D721Med (cell line): ENCODE measurements at regions not wholly inside any gene's neighbourhood (a gene's known extent, or its start where the extent isn't known, plus 50 kb on each side); places are given as distances from the start of the nearest gene placed in this dataset.

ENCODE experiments used
- DNase-seq: peaks from one replicate; pipeline ENCODE4 v3.0.0; 2011; ENCODE audit warnings: low spot score; ENCODE audit not compliant: insufficient read length
- FAIRE-seq: peaks from 2 replicates; lab custom pipeline; 2011; peaks lifted over from hg19 to GRCh38; lab: Jason Lieb, UNC
- TF ChIP-seq, protein P1 (sequence below): IDR thresholded peaks from 2 replicates; pipeline ENCODE4 v1.5.1; 2012; ENCODE audit warnings: mild to moderate bottlenecking, control low read depth; ENCODE audit not compliant: insufficient read depth; ENCODE audit errors: missing control alignments

GRCh38 chr1:218882454-218882853 lies 291.2 kb upstream of the LYPLAL1 start:
- DNase-seq = no peak
- no peak for FAIRE-seq
- TF ChIP-seq, protein P1, sequence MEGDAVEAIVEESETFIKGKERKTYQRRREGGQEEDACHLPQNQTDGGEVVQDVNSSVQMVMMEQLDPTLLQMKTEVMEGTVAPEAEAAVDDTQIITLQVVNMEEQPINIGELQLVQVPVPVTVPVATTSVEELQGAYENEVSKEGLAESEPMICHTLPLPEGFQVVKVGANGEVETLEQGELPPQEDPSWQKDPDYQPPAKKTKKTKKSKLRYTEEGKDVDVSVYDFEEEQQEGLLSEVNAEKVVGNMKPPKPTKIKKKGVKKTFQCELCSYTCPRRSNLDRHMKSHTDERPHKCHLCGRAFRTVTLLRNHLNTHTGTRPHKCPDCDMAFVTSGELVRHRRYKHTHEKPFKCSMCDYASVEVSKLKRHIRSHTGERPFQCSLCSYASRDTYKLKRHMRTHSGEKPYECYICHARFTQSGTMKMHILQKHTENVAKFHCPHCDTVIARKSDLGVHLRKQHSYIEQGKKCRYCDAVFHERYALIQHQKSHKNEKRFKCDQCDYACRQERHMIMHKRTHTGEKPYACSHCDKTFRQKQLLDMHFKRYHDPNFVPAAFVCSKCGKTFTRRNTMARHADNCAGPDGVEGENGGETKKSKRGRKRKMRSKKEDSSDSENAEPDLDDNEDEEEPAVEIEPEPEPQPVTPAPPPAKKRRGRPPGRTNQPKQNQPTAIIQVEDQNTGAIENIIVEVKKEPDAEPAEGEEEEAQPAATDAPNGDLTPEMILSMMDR = no peak

DNA sequence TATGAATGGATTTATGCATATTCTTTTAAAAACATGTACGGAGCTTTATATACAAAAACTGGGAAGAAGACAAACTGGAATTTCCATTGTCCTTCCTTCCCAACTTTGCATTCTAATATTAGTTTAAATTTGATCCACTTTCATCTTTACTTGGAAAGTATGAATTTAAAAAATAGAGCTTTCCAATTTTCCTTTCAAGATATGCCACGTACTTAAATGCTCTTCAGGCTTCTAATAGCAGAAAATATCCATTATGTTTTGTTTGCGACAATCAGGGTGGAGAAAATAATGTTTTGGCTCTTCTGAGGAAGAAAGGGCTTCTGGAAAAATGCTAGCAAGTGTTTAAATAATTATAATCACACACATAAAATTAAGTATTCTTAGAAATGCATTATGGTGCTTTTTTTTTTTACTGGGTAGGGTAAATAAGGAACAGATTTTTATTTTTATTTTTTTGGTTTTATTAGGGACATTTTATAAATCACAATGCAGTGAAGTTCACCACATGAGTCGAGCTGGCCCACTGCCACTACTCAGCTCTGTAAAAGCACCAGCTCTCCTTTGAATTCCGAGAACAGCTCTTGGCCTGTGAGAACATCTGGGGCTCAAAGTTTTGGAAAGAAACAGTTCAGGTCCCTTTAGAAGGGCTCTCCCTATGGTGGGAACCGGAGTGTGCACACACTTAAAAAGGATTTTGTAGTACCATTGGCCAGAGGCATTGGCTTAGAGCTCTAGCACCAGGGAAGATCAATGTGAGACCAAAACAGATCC lies 287.4 kb upstream of the LYPLAL1 start:
- no peak for DNase-seq
- TF ChIP-seq, protein P1 = no peak
- FAIRE-seq = no peak

GRCh38 chr1:218887141-218887925 lies 286.3 kb upstream of the LYPLAL1 start:
- TF ChIP-seq, protein P1 = no peak
- peak; percentile 29 for FAIRE-seq
- no peak for DNase-seq

DNA sequence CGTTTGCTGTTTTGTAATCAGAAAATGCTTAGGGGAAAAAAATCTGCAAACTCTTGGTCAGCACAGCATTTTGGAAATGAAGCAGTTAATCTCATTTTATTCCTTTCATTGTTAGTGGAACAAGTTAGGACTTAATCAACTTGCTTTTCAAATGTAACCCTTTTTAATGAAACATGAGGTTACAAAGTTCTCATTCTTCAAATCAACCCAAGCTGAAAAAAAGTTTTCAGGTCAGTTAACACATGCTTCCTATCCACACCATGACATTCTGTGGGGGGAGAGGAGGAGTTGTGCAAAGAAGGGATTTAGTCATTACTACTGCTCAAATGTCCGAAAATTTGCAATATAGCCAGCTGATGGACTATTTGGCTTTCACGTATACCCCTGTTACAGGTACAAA lies 283.2 kb upstream of the LYPLAL1 start:
- DNase-seq (no peak), FAIRE-seq (peak; percentile 72)
- TF ChIP-seq, protein P1 = no peak

DNA sequence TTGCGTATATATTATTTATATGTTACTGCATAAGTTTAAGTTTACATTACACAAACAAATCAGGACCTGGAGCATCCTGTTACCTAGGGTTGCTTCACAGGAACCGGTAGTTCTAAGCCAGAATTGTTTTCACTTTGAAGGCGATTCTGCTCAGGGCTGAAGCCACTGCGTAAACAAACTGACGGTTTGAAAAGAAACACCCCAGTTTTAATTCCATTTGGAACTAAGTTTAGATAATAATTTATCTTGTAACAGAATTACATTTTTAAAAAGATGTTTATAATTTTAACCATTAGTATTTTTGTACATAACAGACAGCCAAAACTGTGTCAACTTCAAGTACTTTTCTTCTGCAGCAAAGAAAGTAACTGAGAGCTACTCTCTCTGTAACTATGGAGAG lies 282.1 kb upstream of the LYPLAL1 start:
- FAIRE-seq (no peak), DNase-seq (no peak)
- TF ChIP-seq, protein P1 = no peak

- TF ChIP-seq, protein P1 = no peak
- DNase-seq (no peak), FAIRE-seq (no peak)
Measured at GRCh38 chr1:218895064-218895587, 278.6 kb upstream of the LYPLAL1 start.

DNA sequence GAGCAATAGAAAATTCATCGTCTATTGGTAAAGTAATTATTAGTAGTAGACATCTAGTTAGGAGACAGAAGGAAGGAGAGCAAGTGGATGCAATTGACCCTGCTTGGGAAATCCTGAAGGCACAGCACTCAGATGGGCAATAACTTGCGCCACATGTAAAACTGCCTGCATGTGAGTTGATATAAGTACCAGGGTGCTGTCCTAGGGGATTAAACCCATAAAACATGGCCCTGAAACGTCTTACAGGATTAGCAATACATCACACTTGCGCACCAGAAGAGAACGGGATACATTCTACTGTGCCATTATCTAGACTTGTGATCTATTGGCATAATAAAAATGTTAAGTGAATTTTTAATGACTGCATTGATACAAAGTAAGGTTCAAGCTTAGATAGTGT lies 277.5 kb upstream of the LYPLAL1 start:
- DNase-seq (no peak), FAIRE-seq (peak; percentile 80)
- TF ChIP-seq, protein P1 = no peak
